ENCODE measurements at regions not wholly inside any gene's neighbourhood (a gene's known extent, or its start where the extent isn't known, plus 50 kb on each side); places are given as distances from the start of the nearest gene placed in this dataset.
"Not testable (repeated sequence)": the region's sequence is repeated elsewhere in the genome, so short reads cannot be mapped to it uniquely, and the experiment has no call there.

DNA sequence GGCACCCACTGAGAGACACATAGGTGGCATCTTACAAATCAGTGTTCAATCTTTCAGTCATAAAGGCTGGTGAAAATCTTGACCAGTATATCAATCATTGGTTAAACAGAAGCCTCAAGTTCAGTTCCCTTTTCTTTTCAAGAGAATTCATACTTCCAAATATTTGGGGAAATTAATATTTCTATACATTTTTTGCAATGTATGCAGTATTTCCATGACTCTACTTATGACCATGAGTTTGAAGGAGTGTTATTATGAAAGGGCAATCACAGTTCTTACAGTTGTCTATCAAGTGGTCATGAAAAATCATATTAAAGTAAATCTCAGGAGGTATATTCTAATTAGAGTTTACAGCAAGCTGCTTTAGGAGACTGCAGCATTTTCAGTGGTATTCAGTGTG, 724.0 kb downstream of the ANKRD7 start:
- ATAC-seq: no peak

DNA sequence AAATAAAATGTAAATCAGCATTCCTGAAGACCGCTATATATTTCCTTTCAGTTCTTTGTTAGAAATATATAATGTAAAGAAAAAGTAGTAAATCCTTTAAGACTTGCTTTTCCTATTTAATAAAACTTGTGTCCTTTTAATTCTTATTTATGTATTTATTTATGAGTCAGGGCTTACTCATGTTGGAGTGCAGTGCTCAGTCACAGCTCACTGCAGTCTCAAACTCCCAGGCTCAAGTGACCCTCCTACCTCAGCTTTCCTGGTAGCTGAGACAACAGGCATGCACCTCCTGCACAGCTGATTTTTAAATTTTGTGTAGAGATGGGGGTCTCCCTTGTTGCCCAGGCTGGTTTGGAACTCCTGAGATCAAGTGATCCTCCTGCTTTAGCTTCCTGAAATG, 724.5 kb downstream of the ANKRD7 start:
- ATAC-seq: no peak

DNA sequence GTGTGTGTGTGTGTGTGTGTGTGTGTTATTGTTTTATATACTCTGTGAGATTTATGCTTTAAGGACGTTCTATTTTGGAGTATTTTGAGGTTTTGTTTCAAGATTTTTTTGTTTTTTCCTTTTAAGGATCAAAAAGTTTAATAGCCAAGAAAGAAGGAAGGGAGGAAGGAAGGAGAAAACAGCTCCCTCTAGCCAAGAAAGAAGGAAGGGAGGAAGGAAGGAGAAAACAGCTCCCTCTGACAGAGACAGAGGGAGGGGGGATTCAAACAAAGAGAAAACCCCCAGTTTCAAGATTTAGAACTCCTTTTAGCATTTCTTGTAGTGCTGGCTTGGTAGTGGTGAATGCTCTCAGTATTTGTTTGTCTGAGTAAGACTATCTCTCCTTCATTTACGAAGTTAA, 731.8 kb downstream of the ANKRD7 start:
- not testable (repeated sequence) for ATAC-seq

DNA sequence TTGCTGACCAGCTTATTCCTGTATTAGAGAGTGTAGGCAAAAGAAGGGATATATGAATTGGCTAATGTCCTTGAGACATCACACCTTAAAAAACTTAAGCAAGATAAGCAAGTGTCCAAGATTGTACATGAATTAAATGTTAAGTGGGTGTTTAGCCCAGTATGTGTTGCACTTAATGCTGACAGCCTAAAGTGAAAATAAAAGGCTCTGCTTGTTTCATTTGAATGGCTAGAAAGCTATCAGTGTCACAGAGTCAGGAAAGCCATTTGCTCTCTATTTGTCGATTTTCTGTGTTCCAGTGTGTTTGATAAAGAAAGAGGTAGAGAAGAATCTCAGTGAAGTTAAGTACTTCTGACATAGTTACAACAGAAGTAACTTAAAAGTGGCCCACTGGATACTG, 744.9 kb downstream of the ANKRD7 start:
- no peak for ATAC-seq

DNA sequence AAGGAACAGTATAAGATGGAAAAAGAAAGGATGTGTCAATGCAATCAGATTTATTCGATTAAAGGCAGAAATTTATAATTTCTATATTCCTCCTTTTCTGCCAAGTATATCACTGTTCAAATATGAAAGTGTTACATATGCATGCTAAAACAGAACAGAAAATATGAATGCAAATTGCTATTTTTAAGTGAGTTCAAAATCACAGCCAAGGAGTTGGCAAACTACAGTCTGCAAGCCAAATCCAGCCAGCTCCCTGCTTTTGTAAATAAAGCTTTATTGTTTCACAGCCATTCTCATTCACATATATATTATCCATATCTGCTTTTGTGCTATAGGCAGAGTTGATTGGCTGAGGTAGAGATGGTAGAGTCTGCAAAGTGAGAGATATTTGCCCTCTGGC, 747.2 kb downstream of the ANKRD7 start:
- ATAC-seq: no peak

DNA sequence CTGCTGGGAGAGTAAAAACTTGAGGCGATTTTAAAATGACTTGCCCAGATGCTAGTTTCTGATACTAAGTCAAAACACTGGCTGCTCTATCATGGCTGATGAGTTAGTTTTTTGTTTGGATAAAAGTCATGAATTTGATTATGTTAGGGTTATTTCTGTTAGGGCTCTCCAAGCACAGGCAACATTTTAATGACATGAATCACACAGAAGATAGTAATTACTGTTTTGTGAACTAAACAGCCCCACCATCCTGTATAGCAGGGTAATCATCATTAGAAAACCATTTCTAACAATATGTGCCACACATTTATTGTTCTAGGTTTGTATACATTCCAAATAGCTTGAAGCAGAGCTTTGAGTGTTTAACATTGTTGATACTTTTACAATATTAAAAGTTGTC, 750.3 kb downstream of the ANKRD7 start:
- no peak for ATAC-seq

DNA sequence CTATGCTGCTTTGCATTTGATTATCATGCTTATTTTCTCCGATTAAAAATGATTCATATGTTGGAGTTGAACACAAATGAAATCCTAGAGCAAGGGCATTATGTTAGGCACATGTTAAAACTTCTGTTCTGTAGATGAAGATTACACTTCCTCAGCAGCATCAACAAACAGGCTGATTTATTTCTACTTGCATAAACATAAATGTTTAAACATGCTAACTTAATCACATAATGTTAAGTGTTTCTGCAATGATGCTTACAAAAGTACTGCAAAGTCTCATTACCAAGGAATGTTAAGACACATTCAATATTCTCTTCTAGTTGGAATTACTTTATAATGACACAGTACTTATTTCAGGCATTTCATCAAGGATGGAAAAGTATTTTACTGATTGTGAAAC, 770.8 kb downstream of the ANKRD7 start:
- ATAC-seq: no peak

DNA sequence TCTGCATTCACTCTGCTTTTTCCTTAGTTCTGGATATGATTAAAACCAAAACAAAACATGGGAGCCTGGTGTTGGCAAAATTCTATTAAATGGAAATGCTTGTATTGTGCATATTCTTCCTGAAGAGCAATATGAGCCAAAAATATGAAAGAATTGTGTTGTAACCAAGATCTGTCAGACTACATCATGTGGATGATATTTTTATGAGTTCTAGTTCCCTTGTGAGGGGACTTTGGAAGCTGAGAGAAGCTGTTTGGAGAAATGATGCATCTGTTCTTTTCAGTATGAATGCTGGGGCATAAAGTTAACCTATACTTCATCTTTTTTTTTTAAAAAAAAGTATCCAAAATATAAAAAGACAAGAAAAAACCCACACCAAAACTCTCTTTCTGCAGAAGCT, 782.7 kb downstream of the ANKRD7 start:
- ATAC-seq: no peak

DNA sequence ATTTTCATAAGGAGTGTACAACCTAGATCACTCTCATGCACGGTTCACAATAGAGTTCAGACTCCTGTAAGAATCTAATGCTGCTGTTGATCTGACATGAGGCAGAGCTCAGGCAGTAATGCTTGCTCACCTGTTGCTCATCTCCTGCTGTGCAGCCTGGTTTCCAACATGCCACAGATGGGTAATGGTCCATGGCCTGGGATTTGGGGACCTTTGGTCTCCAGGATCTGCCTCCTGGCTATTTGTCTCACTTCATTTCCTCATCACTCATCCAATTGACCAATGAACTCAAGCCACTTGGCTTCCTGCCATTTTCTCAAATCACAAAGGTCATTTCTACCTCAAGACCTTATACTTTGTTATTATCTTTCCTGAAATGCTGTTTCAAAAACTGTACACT, 786.1 kb downstream of the ANKRD7 start:
- ATAC-seq: no peak

DNA sequence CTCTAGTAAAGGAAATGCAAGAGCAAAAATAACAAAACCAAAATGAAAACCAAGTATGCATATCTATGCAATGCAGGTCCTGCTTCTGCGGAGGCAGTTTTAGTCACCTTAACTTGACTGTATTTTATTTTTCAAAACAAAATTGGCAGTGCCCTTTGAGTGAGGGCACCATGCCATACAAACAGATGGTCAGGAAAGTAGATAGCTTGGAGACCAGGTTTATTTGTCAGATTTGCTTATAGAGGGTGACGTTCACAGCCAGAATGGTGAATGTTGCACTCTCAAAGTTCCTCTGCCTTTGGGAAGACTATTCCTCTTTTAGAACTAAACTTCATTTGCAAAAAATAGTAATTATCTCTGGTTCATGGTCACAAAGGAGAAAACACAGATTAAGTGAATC, 801.9 kb downstream of the ANKRD7 start:
- ATAC-seq: no peak

DNA sequence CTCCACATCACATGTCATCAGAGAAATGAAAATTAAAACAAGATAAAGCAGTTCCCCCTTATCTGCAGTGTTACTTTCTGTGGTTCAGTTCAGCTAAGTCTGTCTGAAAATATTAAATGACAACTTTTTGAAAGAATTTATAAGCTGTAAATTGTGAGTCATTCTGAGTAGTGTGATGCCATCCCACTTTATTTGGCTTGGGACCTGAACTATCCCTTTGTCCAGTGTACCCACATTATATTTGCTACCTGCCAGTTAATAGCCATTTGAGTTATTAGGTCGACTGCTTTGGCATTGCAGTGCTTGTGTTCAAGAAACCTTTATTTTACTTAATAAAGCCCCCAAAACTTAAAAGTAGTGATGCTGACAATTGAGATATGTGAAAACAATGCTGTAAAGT, 804.2 kb downstream of the ANKRD7 start:
- ATAC-seq: no peak

DNA sequence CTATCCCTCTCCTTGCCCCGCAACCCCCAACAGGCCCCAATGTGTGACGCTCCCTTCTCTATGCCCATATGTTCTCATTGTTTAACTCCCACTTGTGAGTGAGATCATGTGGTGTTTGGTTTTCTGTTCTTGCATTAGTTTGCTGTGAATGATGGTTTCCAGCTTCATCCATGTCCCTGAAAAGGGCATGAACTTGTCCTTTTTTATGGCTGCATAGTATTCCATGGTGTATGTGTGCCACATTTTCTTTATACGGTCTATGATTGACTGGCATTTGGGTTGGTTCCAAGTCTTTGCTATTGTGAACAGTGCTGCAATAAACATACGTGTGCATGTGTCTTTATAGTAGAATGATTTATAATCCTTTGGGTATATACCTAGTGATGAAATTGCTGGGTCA, 807.6 kb downstream of the ANKRD7 start:
- ATAC-seq: not testable (repeated sequence)

DNA sequence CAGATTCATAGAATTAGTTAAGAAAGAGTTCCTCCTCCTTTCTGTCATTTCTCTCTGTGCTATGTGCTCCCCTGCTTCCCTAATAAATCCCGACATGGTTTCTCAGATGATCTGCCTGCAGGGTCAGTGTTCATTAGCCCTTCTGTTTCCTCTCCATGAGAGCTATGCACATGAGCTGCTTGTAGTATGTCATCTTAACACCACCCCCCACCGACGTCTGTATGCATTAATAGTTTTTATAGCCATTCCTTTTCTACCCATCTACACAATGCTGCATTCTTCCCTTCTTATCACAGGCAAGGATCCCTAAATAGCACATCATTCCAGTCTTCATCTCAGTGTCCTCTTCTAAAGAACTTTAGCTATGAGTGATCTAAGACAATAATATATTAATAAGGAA, 809.1 kb downstream of the ANKRD7 start:
- no peak for ATAC-seq

DNA sequence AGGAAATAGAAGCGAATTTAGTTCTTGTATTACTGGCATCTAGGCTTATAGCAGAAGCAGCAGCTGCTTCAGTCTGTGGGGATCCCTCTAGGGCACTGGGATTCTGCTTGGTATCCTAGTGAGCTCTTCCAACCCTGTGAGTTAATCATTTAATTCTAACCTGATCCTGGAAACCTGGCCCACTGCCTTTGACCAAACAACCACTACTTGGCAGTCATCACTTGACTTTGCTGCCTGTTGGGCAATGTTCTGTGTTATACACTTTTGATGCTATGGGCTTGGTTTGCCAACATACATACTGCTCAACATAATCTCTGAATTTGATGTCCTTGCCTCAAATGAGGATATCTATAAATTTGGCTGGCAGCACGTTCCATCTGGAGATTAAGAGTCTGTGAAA, 813.4 kb downstream of the ANKRD7 start:
- ATAC-seq: no peak

DNA sequence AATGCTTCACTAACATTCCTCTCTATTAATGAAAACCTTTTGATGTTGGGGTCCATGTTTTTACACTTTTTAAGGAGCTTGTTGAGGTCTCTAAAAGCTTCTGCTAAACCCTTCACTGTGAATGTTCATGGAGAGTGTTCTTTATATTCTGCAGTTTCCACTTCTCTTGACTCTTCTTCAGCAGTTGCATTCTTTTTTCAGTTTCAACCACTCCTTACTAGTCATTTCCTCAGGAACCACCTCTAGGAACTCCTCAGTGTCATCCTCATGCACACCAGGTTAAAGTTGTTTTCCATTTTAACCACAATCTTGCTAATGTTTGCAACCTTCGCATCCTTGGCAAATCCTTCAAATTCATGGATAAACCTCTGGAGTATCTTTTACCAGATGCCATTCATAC, 821.6 kb downstream of the ANKRD7 start:
- ATAC-seq: no peak

DNA sequence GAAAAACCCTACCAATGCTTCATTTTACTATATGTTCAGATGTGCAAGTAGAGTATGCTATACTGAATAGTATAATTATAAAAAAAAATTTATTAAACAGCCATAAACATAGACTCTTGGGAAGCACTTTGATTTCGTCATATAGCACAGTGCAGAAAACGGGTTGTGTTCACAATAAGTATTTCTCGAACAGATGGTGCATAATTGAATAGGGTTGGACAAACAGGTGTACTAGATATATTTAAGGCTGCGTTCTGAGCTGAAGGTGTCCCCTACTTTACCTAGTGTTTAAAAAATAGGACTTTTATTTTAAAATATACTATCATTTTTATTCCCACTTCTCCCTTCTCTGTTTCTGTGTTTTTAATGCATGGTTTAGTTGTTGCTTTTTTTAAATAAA, 841.5 kb downstream of the ANKRD7 start:
- ATAC-seq: no peak

DNA sequence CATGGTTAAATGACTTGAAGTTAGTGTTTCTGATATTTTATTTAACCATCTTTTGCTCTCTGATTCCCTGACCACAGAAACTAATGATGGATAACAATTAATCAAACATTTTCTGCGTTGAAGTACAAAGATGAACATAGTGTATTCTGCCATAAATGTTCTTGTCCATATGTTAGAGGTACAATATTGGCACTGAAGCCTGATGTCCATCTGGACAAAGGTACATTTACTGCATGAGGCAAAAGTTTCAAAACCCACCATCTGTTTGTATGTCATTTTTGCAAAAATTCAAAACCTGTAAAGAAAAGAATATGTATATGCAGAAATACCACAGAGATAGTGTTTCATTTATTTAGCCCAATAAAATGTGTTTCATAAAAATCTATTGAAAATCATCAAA, 861.5 kb downstream of the ANKRD7 start:
- no peak for ATAC-seq

DNA sequence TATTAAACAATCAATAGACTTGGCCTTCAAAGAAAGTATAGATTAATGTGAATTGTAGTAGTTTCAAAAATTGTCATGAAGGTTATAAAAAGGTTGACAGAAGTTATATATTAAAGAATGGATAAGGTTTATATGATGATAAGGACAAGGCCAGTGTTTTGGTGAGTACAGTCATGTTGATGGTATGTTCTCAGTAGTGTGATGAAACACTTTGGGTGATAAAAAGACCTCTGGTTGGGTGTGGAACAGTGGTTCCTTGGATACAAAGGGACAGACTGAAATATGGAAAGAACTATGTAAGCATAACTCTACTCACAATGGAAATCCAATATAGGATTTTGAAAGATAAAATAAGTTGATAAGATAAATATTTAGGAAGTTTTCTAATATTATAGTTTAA, 866.3 kb downstream of the ANKRD7 start:
- no peak for ATAC-seq

DNA sequence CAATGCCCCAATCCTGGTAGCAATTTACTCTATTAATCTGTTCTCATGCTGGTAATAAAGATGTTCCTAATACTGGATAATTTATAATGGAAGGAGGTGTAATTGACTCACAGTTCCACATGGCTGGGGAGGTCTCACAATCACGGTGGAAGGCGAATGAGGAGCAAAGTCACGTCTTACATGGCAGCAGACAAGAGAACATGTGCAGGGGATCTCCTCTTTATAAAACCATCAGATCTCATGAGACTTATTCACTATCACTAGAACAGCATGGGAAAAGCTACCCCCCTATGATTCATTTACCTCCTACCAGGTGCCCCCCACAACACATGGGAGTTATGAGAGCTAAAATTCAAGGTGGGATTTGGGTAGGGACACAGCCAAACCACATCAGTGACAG, 872.2 kb downstream of the ANKRD7 start:
- ATAC-seq: no peak

DNA sequence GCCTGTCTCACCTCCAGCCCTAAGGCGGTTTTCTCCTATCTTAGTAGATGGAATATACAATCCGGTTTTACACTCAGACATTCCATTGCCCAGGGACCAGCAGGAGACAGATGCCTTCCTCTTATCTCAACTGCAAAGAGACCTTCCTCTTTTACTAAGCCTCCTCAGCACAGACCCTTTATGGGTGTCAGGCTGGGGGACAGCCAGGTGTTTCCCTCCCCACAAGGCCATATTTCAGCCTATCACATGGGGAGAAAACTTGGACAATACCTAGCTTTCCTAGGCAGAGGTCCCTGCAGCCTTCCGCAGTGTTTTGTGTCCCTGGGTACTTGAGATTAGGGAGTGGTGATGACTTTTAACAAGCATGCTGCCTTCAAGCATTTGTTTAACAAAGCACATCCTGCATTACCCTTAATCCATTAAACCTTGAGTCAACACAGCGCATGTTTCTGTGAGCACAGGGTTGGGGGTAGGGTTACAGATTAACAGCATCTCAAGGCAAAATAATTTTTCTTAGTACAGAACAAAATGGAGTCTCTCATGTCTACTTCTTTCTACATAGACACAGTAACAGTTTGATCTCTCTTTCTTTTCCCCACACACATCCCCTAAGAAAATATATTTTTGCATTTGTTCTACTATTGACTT, 876.2 kb downstream of the ANKRD7 start:
- ATAC-seq: not testable (repeated sequence)

DNA sequence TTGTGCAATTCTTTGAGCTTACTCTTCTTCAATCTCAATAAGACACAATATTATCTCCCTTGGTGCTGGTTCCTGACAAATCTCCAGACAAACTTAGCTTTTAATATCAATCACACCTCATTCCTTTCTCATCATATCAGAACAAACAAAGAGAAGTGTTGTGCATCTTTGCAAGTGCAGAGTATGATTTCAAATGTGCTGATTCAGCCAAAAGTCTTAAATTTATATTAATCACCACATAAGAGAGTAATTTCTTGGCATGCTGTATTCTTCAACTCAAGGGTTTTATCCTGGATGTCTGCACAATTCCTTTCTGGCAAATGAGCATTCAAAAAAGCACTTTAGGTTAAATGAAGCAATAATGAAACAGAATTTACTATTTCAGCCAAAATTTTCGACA, 877.8 kb downstream of the ANKRD7 start:
- ATAC-seq: no peak

DNA sequence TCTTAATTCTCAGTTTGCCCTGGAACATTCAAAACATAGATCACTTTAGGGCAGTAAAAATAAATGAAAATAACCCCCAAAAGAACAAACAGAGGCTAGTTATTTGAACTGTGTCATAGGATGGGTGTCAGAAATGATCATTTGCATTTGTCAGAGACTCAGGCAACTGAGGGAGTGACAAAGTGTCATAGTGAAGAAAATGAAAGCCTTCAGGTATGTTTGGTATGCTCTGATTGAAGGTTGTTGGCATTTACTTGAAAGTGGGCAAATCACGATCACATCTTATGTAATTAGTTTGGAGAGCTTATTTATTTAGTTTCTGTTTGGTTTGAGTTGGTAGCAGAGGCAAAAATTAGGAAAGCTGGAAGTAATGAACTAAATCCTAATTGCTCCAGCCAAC, 880.9 kb downstream of the ANKRD7 start:
- no peak for ATAC-seq

DNA sequence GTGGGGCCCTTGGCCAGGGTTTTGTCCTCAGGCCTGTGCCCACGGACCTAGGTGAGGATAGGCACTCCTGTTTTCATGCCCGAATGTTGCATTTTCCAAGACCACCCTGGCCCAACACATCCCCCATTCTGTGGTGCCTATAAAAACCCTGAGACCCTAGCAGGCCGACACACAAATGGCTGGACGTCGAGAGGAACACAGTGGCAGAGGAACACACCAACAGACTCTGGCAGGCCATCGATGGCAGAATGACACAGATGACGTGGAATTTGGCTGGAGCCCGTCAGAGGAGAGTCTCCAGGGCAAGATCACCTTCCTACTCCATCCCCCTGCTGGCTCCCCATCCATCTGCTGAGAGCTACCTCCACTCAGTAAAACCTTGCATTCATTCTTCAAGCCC, 898.8 kb downstream of the ANKRD7 start:
- ATAC-seq: no peak

DNA sequence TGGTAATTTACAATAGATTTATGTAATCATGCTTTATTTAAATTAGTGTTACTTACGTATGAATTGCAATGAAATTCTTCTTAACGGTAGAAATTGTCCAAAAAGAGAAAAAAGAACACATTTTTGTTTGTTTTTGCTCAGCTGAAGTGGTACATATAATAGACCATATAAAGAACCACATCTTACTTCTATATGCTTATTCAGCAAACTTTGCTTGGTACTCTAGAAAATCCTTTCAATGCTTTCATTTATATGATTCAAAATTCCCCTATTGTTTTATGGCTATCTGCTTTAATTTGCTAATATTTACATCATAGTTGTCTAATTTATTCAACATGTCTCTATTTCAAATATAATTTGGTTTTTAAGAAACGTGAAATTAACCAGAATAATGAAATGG, 903.2 kb downstream of the ANKRD7 start:
- ATAC-seq: no peak

DNA sequence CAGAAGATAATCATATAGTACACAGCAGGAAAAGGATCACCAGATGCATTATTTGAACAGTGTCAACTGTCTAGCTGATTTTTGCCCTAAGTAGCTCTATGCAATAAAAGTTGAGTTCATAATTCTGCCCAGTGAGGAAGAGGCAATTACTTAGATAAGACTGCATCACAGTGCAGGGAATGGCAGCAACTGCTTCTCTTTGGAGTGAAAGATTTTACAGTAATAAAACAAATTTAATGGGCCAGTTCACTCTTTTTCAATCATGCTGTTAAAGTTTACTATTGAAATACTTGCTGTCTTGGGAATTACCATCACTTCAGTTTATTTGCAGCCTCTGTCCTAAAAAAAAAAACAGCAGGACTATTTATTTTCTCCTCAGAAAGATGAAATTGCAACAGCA, 907.9 kb downstream of the ANKRD7 start:
- no peak for ATAC-seq

DNA sequence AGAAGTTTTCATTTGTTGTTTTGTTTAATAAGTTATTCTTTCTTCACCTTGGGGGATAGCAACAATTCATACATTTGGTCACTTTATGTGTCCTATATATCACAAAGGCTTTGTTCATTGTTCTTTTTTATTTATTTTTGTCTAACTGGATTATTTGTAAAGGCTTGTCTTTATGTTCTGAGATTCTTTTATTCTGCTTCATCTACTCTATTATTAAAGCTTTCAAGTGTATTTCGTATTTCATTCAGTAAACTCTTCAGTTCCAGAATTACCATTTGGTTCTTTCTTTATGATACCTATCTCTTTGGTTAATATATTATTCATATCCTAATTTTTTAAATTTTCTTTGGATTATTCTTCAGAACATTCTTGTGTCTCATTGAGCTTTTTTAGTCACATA, 942.9 kb downstream of the ANKRD7 start:
- no peak for ATAC-seq
